DOHH2 (cell line): ENCODE measurements at regions not wholly inside any gene's neighbourhood (a gene's known extent, or its start where the extent isn't known, plus 50 kb on each side); places are given as distances from the start of the nearest gene placed in this dataset.

Source experiments
- CTCF ChIP-seq: fragments of 200-600 bp; sonication (generic); IDR thresholded peaks from one replicate; pipeline ENCODE4 v1.5.1; 2014; ENCODE audit warnings: antibody characterized with exemption, mild to moderate bottlenecking, low read depth, low read length; ENCODE audit not compliant: poor library complexity, severe bottlenecking
- EZH2phosphoT487 ChIP-seq: fragments of 200-600 bp; sonication (generic); IDR thresholded peaks from 2 replicates; pipeline ENCODE4 v1.6.1; 2017; ENCODE audit warnings: borderline replicate concordance, mild to moderate bottlenecking, antibody characterized with exemption, low read length, moderate library complexity, mixed read lengths

DNA sequence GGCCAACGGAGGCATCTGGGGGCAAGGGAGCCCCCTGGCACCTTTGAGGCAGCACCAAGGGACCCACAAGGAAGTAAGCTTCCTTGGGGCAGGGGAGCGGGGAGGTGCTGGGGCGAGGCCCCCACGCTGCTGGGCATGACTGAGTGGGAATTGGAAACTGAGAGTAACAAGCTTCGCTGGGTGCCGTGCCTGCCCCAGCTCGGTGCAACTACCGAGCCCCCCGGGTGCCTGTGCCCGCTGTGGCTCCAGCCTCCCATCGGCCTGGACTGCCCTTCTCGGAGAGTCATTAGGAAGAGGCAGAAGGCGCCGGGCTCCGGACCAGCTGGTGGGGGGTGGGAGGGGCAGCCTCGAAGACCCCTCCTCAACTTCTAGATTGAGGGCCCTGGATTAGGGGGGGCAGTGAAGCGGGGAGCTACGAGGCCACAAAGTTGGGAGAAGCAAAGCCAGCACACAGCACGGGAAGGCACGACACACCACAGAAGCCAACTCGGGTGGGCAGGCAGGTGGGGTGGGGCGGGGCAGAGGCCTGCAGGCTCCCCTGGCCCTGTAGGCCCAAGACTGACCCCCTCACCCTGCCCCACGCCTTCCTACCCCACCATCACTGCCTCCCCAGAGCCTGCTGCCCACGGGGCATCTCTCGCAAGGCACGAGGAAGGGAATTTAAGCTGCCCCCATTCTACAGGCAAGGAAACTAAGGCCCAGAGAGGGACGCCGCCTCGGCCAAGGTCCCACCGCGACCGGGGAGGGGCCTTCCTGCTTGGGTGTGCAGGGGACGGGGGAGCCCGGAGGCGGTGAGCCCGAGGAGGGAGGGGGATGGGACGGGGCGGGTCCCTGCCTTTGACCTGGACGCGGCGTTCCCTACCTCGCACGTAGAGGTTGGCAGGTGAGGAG, 83.2 kb downstream of the PTPRS start:
- TF ChIP-seq CTCF (no peak), EZH2phosphoT487 (no peak)
